Upper lobe of right lung (tissue), 1 donor: ENCODE measurements at regions not wholly inside any gene's neighbourhood (a gene's known extent, or its start where the extent isn't known, plus 50 kb on each side); places are given as distances from the start of the nearest gene placed in this dataset.

Source experiments
- ATAC-seq: fragments of 200-7000 bp; cut with Tn5 transposase; one replicate; pipeline ENCODE4 v1.9.1; 2020; ENCODE audit warnings: mild to moderate bottlenecking, moderate library complexity
- DNase-seq: peaks from one replicate; pipeline ENCODE4 v3.0.0-alpha.2; 2020
- H3K27ac ChIP-seq: fragments of 200-600 bp; one replicate; pipeline ENCODE4 v1.8.0; 2022
- H3K27me3 ChIP-seq: fragments of 200-600 bp; one replicate; pipeline ENCODE4 v1.8.0; 2022; ENCODE audit warnings: mild to moderate bottlenecking
- H3K36me3 ChIP-seq: fragments of 200-600 bp; one replicate; pipeline ENCODE4 v1.8.0; 2022
- H3K4me1 ChIP-seq: fragments of 200-600 bp; one replicate; pipeline ENCODE4 v1.8.0; 2022
- H3K4me3 ChIP-seq: fragments of 200-600 bp; one replicate; pipeline ENCODE4 v1.8.0; 2022; ENCODE audit warnings: mild to moderate bottlenecking
- H3K9me3 ChIP-seq: fragments of 200-600 bp; one replicate; pipeline ENCODE4 v1.8.0; 2022
- intact Hi-C: fragments of 100-400 bp; cut with DNase I; formaldehyde crosslinking; loops from one replicate; pipeline ENCODE4 v1.11.0; 2022
- TF ChIP-seq, protein P1 (sequence below): fragments of 200-600 bp; IDR thresholded peaks from one replicate; pipeline ENCODE4 v1.8.0; 2022; ENCODE audit warnings: antibody characterized with exemption
- donor health status: DM: no; HTN: yes; CAD: no; lungs with severe emphysema.

DNA sequence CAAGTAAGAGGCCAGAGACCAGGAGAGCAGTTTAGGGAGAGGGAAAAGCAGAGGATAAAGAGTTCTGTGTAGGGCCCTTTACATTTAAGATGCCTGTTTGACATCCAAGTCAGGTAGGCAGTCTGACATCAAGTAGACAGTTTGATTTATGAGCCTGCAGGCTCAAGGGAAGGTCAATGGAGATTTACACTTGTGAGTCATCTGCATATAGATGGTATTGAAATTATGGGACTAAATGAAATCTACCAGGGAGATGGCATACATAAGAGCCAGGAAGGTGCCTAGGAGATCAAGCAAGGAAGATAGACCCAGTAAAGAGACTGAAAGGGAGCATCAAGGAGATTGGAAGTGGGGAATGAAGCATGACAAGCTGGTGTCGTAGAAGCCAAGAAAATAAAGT, 212.4 kb upstream of the PKDCC start:
- TF ChIP-seq, protein P1, sequence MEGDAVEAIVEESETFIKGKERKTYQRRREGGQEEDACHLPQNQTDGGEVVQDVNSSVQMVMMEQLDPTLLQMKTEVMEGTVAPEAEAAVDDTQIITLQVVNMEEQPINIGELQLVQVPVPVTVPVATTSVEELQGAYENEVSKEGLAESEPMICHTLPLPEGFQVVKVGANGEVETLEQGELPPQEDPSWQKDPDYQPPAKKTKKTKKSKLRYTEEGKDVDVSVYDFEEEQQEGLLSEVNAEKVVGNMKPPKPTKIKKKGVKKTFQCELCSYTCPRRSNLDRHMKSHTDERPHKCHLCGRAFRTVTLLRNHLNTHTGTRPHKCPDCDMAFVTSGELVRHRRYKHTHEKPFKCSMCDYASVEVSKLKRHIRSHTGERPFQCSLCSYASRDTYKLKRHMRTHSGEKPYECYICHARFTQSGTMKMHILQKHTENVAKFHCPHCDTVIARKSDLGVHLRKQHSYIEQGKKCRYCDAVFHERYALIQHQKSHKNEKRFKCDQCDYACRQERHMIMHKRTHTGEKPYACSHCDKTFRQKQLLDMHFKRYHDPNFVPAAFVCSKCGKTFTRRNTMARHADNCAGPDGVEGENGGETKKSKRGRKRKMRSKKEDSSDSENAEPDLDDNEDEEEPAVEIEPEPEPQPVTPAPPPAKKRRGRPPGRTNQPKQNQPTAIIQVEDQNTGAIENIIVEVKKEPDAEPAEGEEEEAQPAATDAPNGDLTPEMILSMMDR = no peak
- Histone ChIP-seq H3K36me3 (no peaks in the 10 kb centered on the region), H3K4me3 (no peak overlapping the region), H3K9me3 (no peaks in the 10 kb centered on the region), H3K27ac (no peak overlapping the region), H3K4me1 (no peaks in the 10 kb centered on the region), H3K27me3 (peaks cover 4% of the 10 kb centered on the region)
- intact Hi-C loops = no loop called here
- DNase-seq (no peak), ATAC-seq (no peak)

DNA sequence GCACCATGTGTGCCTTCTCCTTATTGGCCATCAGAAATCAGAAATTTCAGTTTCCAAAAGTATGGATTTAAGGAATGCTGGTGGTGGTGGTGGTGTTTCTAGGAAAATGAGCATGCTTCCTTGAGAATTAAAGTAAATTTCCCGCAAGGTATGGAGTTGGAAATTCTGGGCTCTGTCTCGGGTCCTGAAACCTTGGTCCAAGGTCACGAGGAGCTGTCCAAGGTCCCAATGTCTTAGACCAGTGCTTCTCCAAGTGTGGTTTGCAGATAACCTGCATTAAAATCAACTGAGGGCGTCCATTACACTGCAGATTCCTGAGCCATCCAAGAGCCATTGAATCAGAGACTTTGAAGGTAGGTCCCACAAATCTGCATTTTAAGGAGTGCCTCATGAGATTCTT, 210.9 kb upstream of the PKDCC start:
- intact Hi-C loops = no loop called here
- TF ChIP-seq, protein P1 = no peak

DNA sequence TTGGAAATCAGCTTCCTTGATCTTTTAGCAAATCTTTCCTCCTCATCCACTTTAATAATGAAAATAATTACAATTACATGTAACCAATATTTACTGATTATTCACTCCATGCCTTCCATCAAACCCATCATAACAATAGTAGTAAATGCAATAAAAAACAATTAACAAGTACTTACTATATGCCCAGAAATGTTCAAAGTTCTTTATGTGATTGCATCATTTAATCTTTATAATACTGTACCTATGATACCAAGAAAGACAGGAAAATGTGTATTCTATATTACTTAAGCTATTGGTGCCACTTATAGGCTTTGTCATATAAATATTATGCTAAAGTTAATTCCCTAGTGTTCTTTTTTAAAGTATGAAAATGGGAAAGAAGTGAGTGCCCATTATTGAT, 210.2 kb upstream of the PKDCC start:
- no peak overlapping the region for H3K4me3 ChIP-seq
- no peak overlapping the region for H3K27ac ChIP-seq
- DNase-seq (no peak), ATAC-seq (no peak)
- intact Hi-C loops = no loop called here
- TF ChIP-seq, protein P1 = no peak
- H3K36me3 ChIP-seq = no peaks in the 10 kb centered on the region
- no peaks in the 10 kb centered on the region for H3K9me3 ChIP-seq
- peaks cover 4% of the 10 kb centered on the region for H3K27me3 ChIP-seq
- peaks cover 6% of the 10 kb centered on the region for H3K4me1 ChIP-seq

More for the DNA sequence above, 210.9 kb upstream of the PKDCC start:
- Histone ChIP-seq H3K27me3 (peaks cover 4% of the 10 kb centered on the region), H3K4me1 (peaks cover 5% of the 10 kb centered on the region), H3K36me3 (no peaks in the 10 kb centered on the region), H3K9me3 (no peaks in the 10 kb centered on the region), H3K27ac (no peak overlapping the region), H3K4me3 (no peak overlapping the region)
- ATAC-seq (no peak), DNase-seq (no peak)

DNA sequence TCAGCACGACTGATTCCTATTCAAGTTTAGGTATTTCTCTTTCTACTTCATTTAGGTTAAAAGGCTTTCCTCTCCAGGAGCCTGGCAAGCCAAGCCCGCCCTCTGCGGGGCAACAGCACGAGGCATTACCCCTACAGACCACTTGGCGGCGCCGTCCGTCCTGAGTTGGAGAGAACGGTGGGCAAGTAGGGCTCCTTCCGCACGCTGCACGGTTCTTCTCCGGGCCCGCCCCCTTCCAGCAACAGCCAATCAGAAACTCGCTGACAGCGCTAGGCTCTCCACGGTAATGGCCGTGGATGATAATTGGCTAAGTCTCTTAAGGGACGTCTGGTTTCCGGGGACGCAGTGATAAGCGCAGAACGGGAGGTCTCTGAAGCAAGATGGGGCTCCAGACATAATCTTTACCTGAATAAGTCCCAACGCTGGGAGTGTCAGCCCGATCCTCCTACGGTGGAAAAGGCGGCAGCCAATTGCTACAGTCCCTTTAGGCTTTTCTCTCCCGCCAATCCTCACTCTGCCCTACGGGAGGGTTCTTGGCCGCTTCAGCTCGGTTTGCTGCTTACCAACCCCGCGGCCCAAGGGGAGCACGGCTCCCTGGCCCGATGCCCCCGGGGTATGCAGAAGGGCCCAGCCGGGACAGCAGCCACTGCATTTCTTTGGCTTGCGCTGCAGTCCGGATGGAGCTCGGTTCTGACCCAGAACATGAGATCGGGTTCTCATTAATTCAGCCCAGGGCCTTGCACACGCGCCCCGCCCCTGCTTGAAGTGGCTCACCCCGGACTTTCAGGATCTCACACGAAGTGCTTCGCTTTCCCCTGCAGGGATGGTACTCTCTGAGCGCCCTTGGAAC, 206.9 kb upstream of the PKDCC start:
- TF ChIP-seq, protein P1 = peak; percentile 98
- Histone ChIP-seq H3K27ac (peak overlapping the region; percentile 90), H3K36me3 (no peaks in the 10 kb centered on the region), H3K27me3 (peaks cover 4% of the 10 kb centered on the region), H3K9me3 (no peaks in the 10 kb centered on the region), H3K4me1 (peaks cover 6% of the 10 kb centered on the region), H3K4me3 (peak overlapping the region; percentile 78)
- ATAC-seq = peak; percentile 99
- DNase-seq = peak; percentile 98
- intact Hi-C loops = no loop called here

DNA sequence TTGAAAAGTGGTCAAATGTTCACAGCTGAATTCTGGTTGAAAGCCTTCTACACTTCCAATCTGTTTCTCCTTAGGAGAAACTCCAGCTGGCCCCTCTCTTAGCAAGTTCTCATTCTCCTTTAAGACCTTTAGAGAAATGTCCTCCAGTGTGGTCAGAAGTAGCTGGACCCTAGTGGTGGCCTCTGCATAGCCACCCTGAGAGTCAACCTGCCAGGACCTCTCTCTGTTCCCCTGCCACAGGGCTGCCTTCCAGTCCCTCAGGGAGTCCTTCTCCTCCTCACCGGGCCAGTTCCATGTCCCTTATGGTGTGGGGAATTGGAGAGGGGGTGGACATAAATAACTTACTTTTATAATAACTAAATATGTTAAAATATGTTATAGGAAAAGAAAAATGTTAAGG, 200.9 kb upstream of the PKDCC start:
- intact Hi-C loops = no loop called here
- Histone ChIP-seq H3K9me3 (no peaks in the 10 kb centered on the region), H3K4me3 (no peak overlapping the region), H3K27me3 (no peaks in the 10 kb centered on the region), H3K27ac (no peak overlapping the region), H3K4me1 (peaks cover under 1% of the 10 kb centered on the region), H3K36me3 (no peaks in the 10 kb centered on the region)
- TF ChIP-seq, protein P1 = no peak
- no peak for ATAC-seq
- DNase-seq = no peak
